Body of pancreas (tissue), 4 donors: ENCODE measurements at regions not wholly inside any gene's neighbourhood (a gene's known extent, or its start where the extent isn't known, plus 50 kb on each side); places are given as distances from the start of the nearest gene placed in this dataset.

Experiments
- ATAC-seq: fragments of 150-250 bp; one replicate; pipeline ENCODE4 v1.9.1; 2016
- DNase-seq, 4 donors: peaks; one replicate each; pipeline ENCODE4 v3.0.0-alpha.2; 2019
- H3K27ac ChIP-seq, 4 donors: fragments of 200-600 bp; sonication (generic); 1 replicate in 3 of 4; 2 replicates in 1 of 4; pipeline versions ENCODE4 v1.5.1 to v1.6.1; 2016 to 2019; ENCODE audit warnings: mild to moderate bottlenecking in 1 of 4, mixed read lengths in 1 of 4, moderate library complexity in 1 of 4
- H3K27me3 ChIP-seq, 2 donors: fragments of 200-600 bp; sonication (generic); one replicate each; pipeline ENCODE4 v1.6.0; 2016; ENCODE audit warnings: mild to moderate bottlenecking in 1 of 2
- H3K36me3 ChIP-seq, 2 donors: fragments of 200-600 bp; sonication (generic); replicated peaks in 1 of 2; 2 replicates each; pipeline ENCODE4 v1.5.1; 2016; ENCODE audit warnings: low read depth in 2 of 2; ENCODE audit not compliant: insufficient read depth in 1 of 2
- H3K4me1 ChIP-seq: fragments of 200-600 bp; sonication (generic); one replicate; pipeline ENCODE4 v1.6.0; 2016
- H3K4me3 ChIP-seq, 2 donors: fragments of 200-600 bp; sonication (generic); 1 replicate in 1 of 2; 2 replicates in 1 of 2; pipeline ENCODE4 v1.5.1; 2016 to 2019
- H3K9me3 ChIP-seq, 3 donors: fragments of 200-600 bp; sonication (generic); 1 replicate in 2 of 3; 2 replicates in 1 of 3; pipeline ENCODE4 v1.5.1; 2016
- POLR2A ChIP-seq, 3 donors: fragments of 450-650 bp; IDR thresholded peaks; one replicate each; pipeline ENCODE4 v1.6.1; 2016; ENCODE audit warnings: antibody characterized with exemption in 3 of 3, mild to moderate bottlenecking in 2 of 3
- WGBS, 2 donors: methylation state at CpG; one replicate each; pipeline ENCODE4 v1.1.5; 2017; 5-methylcytosine and 5-hydroxymethylcytosine counted together
- intact Hi-C: fragments of 100-400 bp; cut with DNase I; formaldehyde crosslinking; loops from one replicate; pipeline ENCODE4 v1.15.1; 2023
- TF ChIP-seq, protein P1 (sequence below), 7 experiments: fragments of 450-650 bp in 4 of 7; fragments of 200-600 bp in 3 of 7; sonication (generic) in 3 of 7; IDR thresholded peaks; one replicate each; pipeline ENCODE4 v1.5.1; 2016 to 2019; ENCODE audit warnings: antibody characterized with exemption in 7 of 7

DNA sequence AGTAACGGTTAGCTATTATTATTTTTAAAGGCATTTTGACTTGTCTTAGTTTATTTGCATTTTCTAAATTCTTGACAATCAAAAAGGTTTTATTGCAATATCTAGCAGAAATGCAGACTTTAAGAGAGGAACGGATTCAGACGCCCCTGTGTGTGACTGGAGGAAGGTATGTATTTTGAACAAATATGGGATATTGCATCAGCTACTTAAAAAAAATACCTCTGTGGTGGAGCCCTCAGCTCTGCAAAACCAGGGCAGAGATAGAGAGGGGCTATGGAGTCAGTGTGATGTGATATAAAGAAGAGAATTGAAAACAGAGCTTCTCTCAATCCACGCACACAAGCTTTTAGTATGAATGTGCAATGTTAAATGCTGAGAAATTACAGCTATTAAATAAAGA, 142.4 kb downstream of the ICE1 start:
- Histone ChIP-seq H3K27me3 (no peaks in the 10 kb centered on the region), H3K27ac (no peak overlapping the region), H3K4me3 (no peak overlapping the region), H3K9me3 (no peaks in the 10 kb centered on the region), H3K4me1 (no peaks in the 10 kb centered on the region), H3K36me3 (no peaks in the 10 kb centered on the region)
- DNase-seq = no peak
- no peak for ATAC-seq
- intact Hi-C loops = no loop called here
- 55 to 70% methylated on average over 4 of the region's 4 CpGs for WGBS, 2 donors
- TF ChIP-seq POLR2A (IDR thresholded peaks at IDR 0.05) = no peak
- TF ChIP-seq, protein P1, sequence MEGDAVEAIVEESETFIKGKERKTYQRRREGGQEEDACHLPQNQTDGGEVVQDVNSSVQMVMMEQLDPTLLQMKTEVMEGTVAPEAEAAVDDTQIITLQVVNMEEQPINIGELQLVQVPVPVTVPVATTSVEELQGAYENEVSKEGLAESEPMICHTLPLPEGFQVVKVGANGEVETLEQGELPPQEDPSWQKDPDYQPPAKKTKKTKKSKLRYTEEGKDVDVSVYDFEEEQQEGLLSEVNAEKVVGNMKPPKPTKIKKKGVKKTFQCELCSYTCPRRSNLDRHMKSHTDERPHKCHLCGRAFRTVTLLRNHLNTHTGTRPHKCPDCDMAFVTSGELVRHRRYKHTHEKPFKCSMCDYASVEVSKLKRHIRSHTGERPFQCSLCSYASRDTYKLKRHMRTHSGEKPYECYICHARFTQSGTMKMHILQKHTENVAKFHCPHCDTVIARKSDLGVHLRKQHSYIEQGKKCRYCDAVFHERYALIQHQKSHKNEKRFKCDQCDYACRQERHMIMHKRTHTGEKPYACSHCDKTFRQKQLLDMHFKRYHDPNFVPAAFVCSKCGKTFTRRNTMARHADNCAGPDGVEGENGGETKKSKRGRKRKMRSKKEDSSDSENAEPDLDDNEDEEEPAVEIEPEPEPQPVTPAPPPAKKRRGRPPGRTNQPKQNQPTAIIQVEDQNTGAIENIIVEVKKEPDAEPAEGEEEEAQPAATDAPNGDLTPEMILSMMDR (IDR thresholded peaks at IDR 0.05) = no peak

DNA sequence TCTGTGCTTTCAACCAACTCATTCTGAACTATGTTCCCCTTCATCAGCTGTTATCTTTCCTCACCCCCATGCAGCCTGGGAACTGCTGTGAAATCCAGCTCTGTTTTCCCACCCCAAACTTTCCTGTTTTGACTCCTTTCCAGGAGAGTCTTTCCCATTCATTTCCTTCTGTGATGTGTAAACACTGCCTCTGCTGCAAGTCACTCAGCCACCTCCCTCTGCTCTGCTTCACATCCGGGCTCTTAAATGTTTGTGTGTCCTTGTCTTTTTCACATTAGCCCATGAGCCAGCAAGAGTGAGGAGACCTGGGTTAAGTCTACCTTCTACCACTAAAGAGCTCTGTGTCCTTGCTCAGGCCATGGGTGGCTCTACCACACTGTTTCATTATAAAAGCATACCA, 137.5 kb downstream of the ICE1 start:
- TF ChIP-seq, protein P1 (IDR thresholded peaks at IDR 0.05) = no peak
- no peak for TF ChIP-seq POLR2A (IDR thresholded peaks at IDR 0.05)
- ATAC-seq (no peak), DNase-seq (no peak)
- no peaks in the 10 kb centered on the region for H3K4me1 ChIP-seq
- H3K4me3 ChIP-seq = no peak overlapping the region
- H3K27ac ChIP-seq = no peak overlapping the region
- 0 to 4% methylated on average over 1 of the region's 1 CpG for WGBS, 2 donors
- H3K36me3 ChIP-seq = no peaks in the 10 kb centered on the region
- no peaks in the 10 kb centered on the region for H3K27me3 ChIP-seq
- intact Hi-C loops = no loop called here
- H3K9me3 ChIP-seq = no peaks in the 10 kb centered on the region

DNA sequence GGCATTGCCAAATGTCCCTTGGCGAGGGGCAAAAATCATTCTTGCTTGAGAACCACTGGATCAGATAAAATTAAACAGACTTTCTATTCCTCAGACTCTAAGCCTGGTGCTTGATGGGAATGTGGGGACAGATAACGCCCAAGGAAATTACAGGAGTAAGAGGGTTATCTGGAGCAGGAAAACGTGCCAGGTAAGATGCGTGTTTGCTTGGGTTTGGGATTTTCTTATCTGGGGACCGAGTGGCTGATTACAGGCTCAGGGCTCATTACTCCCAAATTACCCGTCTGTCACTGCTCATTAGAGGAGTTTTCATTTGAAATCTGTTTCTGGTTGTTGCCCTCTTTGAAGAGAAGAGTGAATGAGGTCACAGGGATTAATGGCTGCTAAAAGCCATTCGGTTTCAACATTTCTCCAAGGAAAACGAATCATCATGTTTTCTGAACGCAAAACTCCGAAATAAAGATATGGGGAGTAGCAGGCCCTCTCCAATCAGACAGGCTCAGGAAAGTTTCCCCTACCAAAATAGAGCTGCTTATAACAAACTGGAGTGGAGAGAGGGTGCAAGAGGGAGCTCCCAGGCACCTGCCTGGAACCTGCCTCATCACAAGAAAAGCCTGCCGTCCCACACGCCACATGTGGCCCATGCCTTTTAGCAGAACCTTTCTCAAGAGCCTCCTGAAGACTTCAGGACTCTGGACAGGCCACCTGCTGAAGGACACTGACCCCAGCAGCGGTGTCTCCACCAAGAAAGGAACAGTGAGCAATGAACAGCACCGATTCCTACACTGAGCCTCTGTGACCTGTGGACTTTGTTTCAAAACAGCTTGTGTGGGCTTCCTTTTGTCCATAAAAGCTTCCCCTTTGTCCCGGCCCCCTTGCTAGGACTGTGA, 136.4 kb downstream of the ICE1 start:
- H3K4me3 ChIP-seq = no peak overlapping the region
- H3K36me3 ChIP-seq = no peaks in the 10 kb centered on the region
- no peaks in the 10 kb centered on the region for H3K27me3 ChIP-seq
- intact Hi-C loops = no loop called here
- WGBS, 2 donors = 40 to 50% methylated on average over 15 of the region's 15 CpGs
- H3K4me1 ChIP-seq = no peaks in the 10 kb centered on the region
- no peak overlapping the region for H3K27ac ChIP-seq
- TF ChIP-seq POLR2A (IDR thresholded peaks at IDR 0.05) = no peak
- TF ChIP-seq, protein P1 (IDR thresholded peaks at IDR 0.05) = no peak
- DNase-seq = no peak
- ATAC-seq = no peak
- H3K9me3 ChIP-seq = no peaks in the 10 kb centered on the region

DNA sequence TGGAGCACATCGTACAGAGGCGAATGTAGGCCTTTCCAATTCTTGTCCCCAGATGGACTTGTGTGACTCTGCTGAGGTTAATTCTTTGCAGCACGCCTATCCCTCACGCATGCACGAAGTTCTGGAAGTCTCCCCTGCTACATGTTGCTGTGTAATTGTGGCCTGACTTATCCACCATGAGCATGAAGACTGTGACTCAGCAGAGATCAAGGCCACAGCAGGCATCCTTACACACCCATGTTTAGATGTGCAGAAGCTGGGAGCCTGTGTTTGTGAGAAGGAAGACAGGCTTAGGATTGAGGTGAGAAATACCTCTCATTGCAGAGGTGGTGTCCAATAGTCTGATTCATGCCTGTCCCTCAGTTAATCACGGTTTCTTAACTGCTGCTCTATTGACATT, 135.6 kb downstream of the ICE1 start:
- WGBS, 2 donors = 68 to 69% methylated on average over 6 of the region's 6 CpGs
- intact Hi-C loops = no loop called here
- H3K36me3 ChIP-seq = no peaks in the 10 kb centered on the region
- no peaks in the 10 kb centered on the region for H3K9me3 ChIP-seq
- H3K4me1 ChIP-seq = no peaks in the 10 kb centered on the region
- no peak for ATAC-seq
- TF ChIP-seq, protein P1 (IDR thresholded peaks at IDR 0.05) = no peak
- TF ChIP-seq POLR2A (IDR thresholded peaks at IDR 0.05) = no peak
- no peak overlapping the region for H3K4me3 ChIP-seq
- DNase-seq = no peak
- H3K27ac ChIP-seq = no peak overlapping the region
- H3K27me3 ChIP-seq = no peaks in the 10 kb centered on the region

DNA sequence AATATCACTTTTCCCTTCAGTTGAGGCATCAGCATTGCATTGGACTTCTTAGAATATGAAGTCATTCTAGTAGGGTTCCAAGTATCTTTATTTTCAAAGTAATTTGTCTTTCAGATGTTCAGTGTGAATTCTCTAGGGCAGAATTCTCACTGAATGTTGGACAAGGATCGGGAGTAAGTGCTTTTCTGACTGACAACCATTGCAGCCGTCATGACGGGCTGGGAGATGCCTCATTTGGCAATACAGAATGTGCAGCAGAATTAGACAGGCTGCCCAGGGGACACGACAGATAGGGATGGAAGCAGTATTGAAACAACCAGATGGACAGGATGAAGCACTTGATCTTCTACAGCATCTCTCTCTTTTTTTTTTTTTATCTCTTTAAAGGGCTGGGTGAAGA, 129.0 kb downstream of the ICE1 start:
- no peak for DNase-seq
- H3K4me3 ChIP-seq = no peak overlapping the region
- H3K4me1 ChIP-seq = no peaks in the 10 kb centered on the region
- ATAC-seq = no peak
- no peak overlapping the region for H3K27ac ChIP-seq
- WGBS, 2 donors = 48 to 60% methylated on average over 4 of the region's 4 CpGs
- H3K27me3 ChIP-seq = no peaks in the 10 kb centered on the region
- H3K36me3 ChIP-seq = no peaks in the 10 kb centered on the region
- TF ChIP-seq, protein P1 (IDR thresholded peaks at IDR 0.05) = no peak
- no peak for TF ChIP-seq POLR2A (IDR thresholded peaks at IDR 0.05)
- no peaks in the 10 kb centered on the region for H3K9me3 ChIP-seq
- intact Hi-C loops = no loop called here
